K562 (cell line): ENCODE measurements at regions not wholly inside any gene's neighbourhood (a gene's known extent, or its start where the extent isn't known, plus 50 kb on each side); places are given as distances from the start of the nearest gene placed in this dataset.

Experiments
- E2F3 ChIP-seq: fragments of 250-450 bp; sonication (Bioruptor Pico); IDR thresholded peaks from 2 replicates; pipeline ENCODE4 v1.4.0; 2020; ENCODE audit warnings: mild to moderate bottlenecking
- ESRRA ChIP-seq: fragments of 450-650 bp; IDR thresholded peaks from 2 replicates; pipeline ENCODE4 v1.6.1; 2014; ENCODE audit warnings: low read depth, mild to moderate bottlenecking, moderate library complexity, borderline replicate concordance
- EZH2 ChIP-seq: IDR thresholded peaks from 2 replicates; pipeline ENCODE4 v1.6.1; 2012; ENCODE audit warnings: low read depth, mild to moderate bottlenecking, inconsistent platforms, low read length, borderline replicate concordance
- NFE2L1 ChIP-seq: fragments of 450-650 bp; IDR thresholded peaks from 2 replicates; pipeline ENCODE4 v1.6.1; 2016; ENCODE audit warnings: missing genetic modification characterization, low read depth, mild to moderate bottlenecking, missing compliant biosample characterization, moderate library complexity, borderline replicate concordance
- POLR2AphosphoS5 ChIP-seq: IDR thresholded peaks from 2 replicates; pipeline ENCODE4 v1.6.1; 2011; ENCODE audit warnings: mild to moderate bottlenecking, low read depth, low read length, moderate library complexity; ENCODE audit not compliant: control insufficient read depth, insufficient read depth
- PYGO2 ChIP-seq: fragments of 450-650 bp; IDR thresholded peaks from 2 replicates; pipeline ENCODE4 v1.6.1; 2016; ENCODE audit warnings: mild to moderate bottlenecking, missing genetic modification characterization, moderate library complexity, missing compliant biosample characterization
- RAD51 ChIP-seq: fragments of 450-650 bp; IDR thresholded peaks from 2 replicates; pipeline ENCODE4 v1.7.1; 2016; ENCODE audit warnings: low read depth, mild to moderate bottlenecking, borderline replicate concordance
- SIN3A ChIP-seq, 2 experiments: fragments of 150-350 bp in 1 of 2; IDR thresholded peaks; 2 replicates each; pipeline ENCODE4 v1.6.1; 2011 to 2016; ENCODE audit warnings: borderline replicate concordance in 2 of 2, low read depth in 2 of 2, low read length in 2 of 2, mild to moderate bottlenecking in 2 of 2, moderate library complexity in 2 of 2; ENCODE audit not compliant: control insufficient read depth in 1 of 2
- SMARCA5 ChIP-seq: fragments of 450-650 bp; IDR thresholded peaks from 2 replicates; pipeline ENCODE4 v1.6.1; 2016
- SNRNP70 ChIP-seq: fragments of 200-400 bp; formaldehyde crosslinking; optimal IDR thresholded peaks from 2 replicates; pipeline ENCODE3; 2017; ENCODE audit warnings: low read depth, low read length
- TF ChIP-seq, protein P1 (sequence below), 3 experiments: IDR thresholded peaks in 2 of 3; conservative IDR thresholded peaks in 1 of 3; 2 replicates each; pipeline ENCODE4 v1.5.1; 2011 to 2012; ENCODE audit warnings: low read length in 3 of 3, mild to moderate bottlenecking in 3 of 3, control low read depth in 2 of 3, improper control_type of control experiment in 1 of 3, inconsistent platforms in 1 of 3, low read depth in 1 of 3, mixed read lengths in 1 of 3, moderate library complexity in 1 of 3; ENCODE audit not compliant: insufficient read depth in 2 of 3
- TF ChIP-seq, protein P2 (sequence below): fragments of 450-650 bp; IDR thresholded peaks from 2 replicates; pipeline ENCODE4 v1.6.1; 2017; ENCODE audit warnings: antibody characterized with exemption, mild to moderate bottlenecking
- TF ChIP-seq, protein P3 (sequence below): fragments of 450-650 bp; formaldehyde crosslinking; IDR thresholded peaks from 2 replicates; pipeline ENCODE4 v1.4.0; 2022; ENCODE audit warnings: mild to moderate bottlenecking, moderate library complexity
- TF ChIP-seq, protein P4 (sequence below), 2 experiments: fragments of 200-800 bp in 1 of 2; sonication (Bioruptor generic) in 1 of 2; sonication (generic) in 1 of 2; formaldehyde crosslinking in 1 of 2; IDR thresholded peaks in 1 of 2; conservative IDR thresholded peaks in 1 of 2; 2 replicates each; pipeline versions ENCODE4 v1.5.0 to v1.6.1; 2016 to 2020; ENCODE audit warnings: missing compliant biosample characterization in 1 of 2, missing genetic modification characterization in 1 of 2, missing genetic modification reagents in 1 of 2

DNA sequence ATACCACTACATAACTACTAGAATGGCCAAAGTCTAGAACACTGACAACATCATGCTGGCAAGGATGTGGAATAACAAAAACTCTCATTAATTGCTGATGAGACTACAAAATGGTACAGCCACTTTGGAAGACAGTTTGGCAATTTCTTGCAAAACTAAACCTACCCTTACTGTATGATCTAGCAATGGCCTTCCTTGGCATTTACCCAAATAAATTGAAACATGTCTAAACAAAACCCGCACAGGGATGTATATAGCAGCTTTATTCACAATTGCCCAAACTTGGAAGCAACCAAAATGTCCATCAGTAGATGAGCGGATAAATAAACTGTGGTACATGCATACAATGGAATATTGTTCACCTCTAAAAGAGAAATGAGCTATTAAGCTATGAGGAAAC, 87.9 kb upstream of the SLC24A5 start:
- TF ChIP-seq, protein P1, sequence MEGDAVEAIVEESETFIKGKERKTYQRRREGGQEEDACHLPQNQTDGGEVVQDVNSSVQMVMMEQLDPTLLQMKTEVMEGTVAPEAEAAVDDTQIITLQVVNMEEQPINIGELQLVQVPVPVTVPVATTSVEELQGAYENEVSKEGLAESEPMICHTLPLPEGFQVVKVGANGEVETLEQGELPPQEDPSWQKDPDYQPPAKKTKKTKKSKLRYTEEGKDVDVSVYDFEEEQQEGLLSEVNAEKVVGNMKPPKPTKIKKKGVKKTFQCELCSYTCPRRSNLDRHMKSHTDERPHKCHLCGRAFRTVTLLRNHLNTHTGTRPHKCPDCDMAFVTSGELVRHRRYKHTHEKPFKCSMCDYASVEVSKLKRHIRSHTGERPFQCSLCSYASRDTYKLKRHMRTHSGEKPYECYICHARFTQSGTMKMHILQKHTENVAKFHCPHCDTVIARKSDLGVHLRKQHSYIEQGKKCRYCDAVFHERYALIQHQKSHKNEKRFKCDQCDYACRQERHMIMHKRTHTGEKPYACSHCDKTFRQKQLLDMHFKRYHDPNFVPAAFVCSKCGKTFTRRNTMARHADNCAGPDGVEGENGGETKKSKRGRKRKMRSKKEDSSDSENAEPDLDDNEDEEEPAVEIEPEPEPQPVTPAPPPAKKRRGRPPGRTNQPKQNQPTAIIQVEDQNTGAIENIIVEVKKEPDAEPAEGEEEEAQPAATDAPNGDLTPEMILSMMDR (IDR thresholded peaks at IDR 0.05 in 2 of 3, conservative IDR thresholded peaks at IDR 0.05 in 1 of 3; ENCODE audit: insufficient read depth in 2 of 3, low read depth in 1 of 3, low read length in 3 of 3), result no peak
- TF ChIP-seq, protein P2, sequence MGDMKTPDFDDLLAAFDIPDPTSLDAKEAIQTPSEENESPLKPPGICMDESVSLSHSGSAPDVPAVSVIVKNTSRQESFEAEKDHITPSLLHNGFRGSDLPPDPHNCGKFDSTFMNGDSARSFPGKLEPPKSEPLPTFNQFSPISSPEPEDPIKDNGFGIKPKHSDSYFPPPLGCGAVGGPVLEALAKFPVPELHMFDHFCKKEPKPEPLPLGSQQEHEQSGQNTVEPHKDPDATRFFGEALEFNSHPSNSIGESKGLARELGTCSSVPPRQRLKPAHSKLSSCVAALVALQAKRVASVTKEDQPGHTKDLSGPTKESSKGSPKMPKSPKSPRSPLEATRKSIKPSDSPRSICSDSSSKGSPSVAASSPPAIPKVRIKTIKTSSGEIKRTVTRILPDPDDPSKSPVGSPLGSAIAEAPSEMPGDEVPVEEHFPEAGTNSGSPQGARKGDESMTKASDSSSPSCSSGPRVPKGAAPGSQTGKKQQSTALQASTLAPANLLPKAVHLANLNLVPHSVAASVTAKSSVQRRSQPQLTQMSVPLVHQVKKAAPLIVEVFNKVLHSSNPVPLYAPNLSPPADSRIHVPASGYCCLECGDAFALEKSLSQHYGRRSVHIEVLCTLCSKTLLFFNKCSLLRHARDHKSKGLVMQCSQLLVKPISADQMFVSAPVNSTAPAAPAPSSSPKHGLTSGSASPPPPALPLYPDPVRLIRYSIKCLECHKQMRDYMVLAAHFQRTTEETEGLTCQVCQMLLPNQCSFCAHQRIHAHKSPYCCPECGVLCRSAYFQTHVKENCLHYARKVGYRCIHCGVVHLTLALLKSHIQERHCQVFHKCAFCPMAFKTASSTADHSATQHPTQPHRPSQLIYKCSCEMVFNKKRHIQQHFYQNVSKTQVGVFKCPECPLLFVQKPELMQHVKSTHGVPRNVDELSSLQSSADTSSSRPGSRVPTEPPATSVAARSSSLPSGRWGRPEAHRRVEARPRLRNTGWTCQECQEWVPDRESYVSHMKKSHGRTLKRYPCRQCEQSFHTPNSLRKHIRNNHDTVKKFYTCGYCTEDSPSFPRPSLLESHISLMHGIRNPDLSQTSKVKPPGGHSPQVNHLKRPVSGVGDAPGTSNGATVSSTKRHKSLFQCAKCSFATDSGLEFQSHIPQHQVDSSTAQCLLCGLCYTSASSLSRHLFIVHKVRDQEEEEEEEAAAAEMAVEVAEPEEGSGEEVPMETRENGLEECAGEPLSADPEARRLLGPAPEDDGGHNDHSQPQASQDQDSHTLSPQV, result no peak
- TF ChIP-seq POLR2AphosphoS5 (no peak), RAD51 (no peak), ESRRA (no peak), SIN3A (IDR thresholded peaks at IDR 0.05; ENCODE audit: borderline replicate concordance in 2 of 2, control insufficient read depth in 1 of 2, low read depth in 2 of 2, low read length in 2 of 2) (no peak), E2F3 (CRISPR knock-in tag) (no peak), NFE2L1 (tag) (no peak), SMARCA5 (no peak), EZH2 (no peak), SNRNP70 (no peak), PYGO2 (no peak)
- TF ChIP-seq, protein P3, sequence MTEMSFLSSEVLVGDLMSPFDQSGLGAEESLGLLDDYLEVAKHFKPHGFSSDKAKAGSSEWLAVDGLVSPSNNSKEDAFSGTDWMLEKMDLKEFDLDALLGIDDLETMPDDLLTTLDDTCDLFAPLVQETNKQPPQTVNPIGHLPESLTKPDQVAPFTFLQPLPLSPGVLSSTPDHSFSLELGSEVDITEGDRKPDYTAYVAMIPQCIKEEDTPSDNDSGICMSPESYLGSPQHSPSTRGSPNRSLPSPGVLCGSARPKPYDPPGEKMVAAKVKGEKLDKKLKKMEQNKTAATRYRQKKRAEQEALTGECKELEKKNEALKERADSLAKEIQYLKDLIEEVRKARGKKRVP (CRISPR knock-in tag), result no peak
- TF ChIP-seq, protein P4, sequence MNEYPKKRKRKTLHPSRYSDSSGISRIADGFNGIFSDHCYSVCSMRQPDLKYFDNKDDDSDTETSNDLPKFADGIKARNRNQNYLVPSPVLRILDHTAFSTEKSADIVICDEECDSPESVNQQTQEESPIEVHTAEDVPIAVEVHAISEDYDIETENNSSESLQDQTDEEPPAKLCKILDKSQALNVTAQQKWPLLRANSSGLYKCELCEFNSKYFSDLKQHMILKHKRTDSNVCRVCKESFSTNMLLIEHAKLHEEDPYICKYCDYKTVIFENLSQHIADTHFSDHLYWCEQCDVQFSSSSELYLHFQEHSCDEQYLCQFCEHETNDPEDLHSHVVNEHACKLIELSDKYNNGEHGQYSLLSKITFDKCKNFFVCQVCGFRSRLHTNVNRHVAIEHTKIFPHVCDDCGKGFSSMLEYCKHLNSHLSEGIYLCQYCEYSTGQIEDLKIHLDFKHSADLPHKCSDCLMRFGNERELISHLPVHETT (CRISPR knock-in tag; conservative IDR thresholded peaks at IDR 0.05 in 1 of 2, IDR thresholded peaks at IDR 0.05 in 1 of 2), result no peak
